ENCODE measurements at regions not wholly inside any gene's neighbourhood (a gene's known extent, or its start where the extent isn't known, plus 50 kb on each side); places are given as distances from the start of the nearest gene placed in this dataset.
"Not testable (repeated sequence)": the region's sequence is repeated elsewhere in the genome, so short reads cannot be mapped to it uniquely, and the experiment has no call there.

DNA sequence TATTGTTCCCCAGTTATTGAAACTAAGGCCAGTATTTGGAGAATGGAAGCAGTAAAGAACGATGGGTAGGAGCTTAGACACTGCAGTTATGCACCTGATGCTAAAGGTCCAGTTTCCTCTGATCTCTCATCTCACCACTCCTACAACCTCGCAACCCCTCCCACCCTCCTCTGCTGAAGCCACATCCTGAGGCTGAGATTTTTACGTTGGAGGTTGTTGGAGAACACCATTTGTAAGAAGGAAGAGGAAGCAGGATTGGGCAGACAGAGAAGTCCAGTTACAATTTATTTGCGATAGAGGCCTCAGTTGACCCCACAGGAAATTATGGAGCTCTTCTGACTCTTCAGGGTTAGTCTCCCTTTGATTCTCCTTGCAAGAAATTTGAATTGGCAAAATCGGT, 54.3 kb upstream of the NDUFV2 start:
- BruUV-seq (replicated peaks) = no TSS peak
- no peaks in the 10 kb centered on the region for H3K9me3 Mint-ChIP-seq (ENCODE audit: unreplicated experiment)
- POLR2A ChIA-PET = interaction anchor here (0.7 kb wide), 1 partner anchor 19 kb away, joined by 3 read pairs; no protein-coding TSS in a partner anchor
- H3K27me3 Mint-ChIP-seq (ENCODE audit: insufficient read depth, unreplicated experiment) = no peaks in the 10 kb centered on the region
- intact Hi-C loops (cut with micrococcal nuclease) = no loop called here
- no peak for DNase-seq (ENCODE audit: unreplicated experiment)
- CTCF ChIA-PET = interaction anchor here (1.6 kb wide), 1 partner anchor 60 kb away, joined by 5 read pairs; no protein-coding TSS in a partner anchor
- no peak overlapping the region for H3K27ac Mint-ChIP-seq (ENCODE audit: low read depth, unreplicated experiment)
- H3K36me3 Mint-ChIP-seq (ENCODE audit: insufficient read depth, unreplicated experiment) = peaks cover 4% of the 10 kb centered on the region
- H3K4me1 Mint-ChIP-seq (ENCODE audit: insufficient read depth, unreplicated experiment) = peaks cover 11% of the 10 kb centered on the region
- no peak overlapping the region for H3K4me3 Mint-ChIP-seq (ENCODE audit: unreplicated experiment)
- TF ChIP-seq, protein P1, sequence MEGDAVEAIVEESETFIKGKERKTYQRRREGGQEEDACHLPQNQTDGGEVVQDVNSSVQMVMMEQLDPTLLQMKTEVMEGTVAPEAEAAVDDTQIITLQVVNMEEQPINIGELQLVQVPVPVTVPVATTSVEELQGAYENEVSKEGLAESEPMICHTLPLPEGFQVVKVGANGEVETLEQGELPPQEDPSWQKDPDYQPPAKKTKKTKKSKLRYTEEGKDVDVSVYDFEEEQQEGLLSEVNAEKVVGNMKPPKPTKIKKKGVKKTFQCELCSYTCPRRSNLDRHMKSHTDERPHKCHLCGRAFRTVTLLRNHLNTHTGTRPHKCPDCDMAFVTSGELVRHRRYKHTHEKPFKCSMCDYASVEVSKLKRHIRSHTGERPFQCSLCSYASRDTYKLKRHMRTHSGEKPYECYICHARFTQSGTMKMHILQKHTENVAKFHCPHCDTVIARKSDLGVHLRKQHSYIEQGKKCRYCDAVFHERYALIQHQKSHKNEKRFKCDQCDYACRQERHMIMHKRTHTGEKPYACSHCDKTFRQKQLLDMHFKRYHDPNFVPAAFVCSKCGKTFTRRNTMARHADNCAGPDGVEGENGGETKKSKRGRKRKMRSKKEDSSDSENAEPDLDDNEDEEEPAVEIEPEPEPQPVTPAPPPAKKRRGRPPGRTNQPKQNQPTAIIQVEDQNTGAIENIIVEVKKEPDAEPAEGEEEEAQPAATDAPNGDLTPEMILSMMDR (IDR thresholded peaks at IDR 0.05; ENCODE audit: unreplicated experiment) = no peak

DNA sequence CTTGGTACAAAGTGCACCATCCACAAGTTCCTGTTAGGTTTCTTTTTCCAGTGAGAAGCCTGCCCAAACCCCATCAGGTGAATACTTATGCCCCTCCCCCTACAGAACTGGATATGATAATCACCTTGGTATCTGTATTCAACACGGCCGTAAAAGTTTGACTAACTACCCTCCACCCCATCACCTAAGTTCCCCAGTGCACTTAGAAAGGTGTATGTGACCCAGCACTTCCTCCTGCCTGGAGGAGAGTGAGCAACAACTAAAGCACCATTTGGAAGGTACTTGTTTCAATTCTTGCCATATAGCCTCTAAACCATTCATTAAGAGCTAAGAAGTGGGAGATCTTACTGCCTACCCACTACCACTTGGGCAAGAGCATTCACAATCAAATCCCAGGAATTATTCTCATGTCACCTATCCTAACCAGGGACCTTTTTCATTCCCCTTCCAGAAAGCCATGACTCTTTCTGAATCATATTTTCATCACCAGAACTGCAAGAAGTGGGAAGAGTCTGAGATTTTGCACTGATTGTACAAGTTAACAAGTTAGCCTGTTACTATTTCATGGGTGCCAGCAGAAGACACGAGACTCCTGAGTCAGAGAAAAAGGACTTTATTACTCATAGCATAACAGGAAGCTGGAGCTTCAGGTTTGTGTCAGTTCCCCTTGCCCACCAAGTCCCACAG, 53.5 kb upstream of the NDUFV2 start:
- intact Hi-C loops (cut with micrococcal nuclease) = no loop called here
- Mint-ChIP-seq H3K27me3 (ENCODE audit: insufficient read depth, unreplicated experiment) (no peaks in the 10 kb centered on the region), H3K4me3 (ENCODE audit: unreplicated experiment) (no peak overlapping the region), H3K27ac (ENCODE audit: low read depth, unreplicated experiment) (no peak overlapping the region), H3K9me3 (ENCODE audit: unreplicated experiment) (no peaks in the 10 kb centered on the region), H3K4me1 (ENCODE audit: insufficient read depth, unreplicated experiment) (peaks cover 11% of the 10 kb centered on the region), H3K36me3 (ENCODE audit: insufficient read depth, unreplicated experiment) (peaks cover 4% of the 10 kb centered on the region)
- TF ChIP-seq, protein P1 (IDR thresholded peaks at IDR 0.05; ENCODE audit: unreplicated experiment) = no peak
- ChIA-PET CTCF (no interaction called here), POLR2A (interaction anchor here (0.7 kb wide), 2 partner anchors 20 to 158 kb away, joined by 3 read pairs; no protein-coding TSS in a partner anchor)
- no peak for DNase-seq (ENCODE audit: unreplicated experiment)
- BruUV-seq (replicated peaks) = no TSS peak

DNA sequence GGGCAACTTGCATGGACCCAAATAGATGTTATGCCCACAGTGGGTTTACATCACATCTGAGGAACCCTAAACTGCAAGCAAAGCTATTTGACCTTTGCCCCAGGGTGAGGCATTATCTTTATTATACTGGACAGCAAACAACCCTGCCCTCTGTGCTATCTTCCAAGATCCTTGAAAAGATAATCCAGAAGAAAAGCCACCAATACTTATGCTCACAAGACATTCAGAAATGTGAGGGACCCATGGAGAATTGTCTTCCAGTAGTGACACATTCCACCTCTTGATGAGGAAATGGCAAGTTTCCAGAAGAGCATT, 53.0 kb upstream of the NDUFV2 start:
- Mint-ChIP-seq H3K36me3 (ENCODE audit: insufficient read depth, unreplicated experiment) (peaks cover 4% of the 10 kb centered on the region), H3K27me3 (ENCODE audit: insufficient read depth, unreplicated experiment) (no peaks in the 10 kb centered on the region), H3K9me3 (ENCODE audit: unreplicated experiment) (no peaks in the 10 kb centered on the region), H3K4me1 (ENCODE audit: insufficient read depth, unreplicated experiment) (peaks cover 11% of the 10 kb centered on the region), H3K27ac (ENCODE audit: low read depth, unreplicated experiment) (no peak overlapping the region), H3K4me3 (ENCODE audit: unreplicated experiment) (no peak overlapping the region)
- no peak for DNase-seq (ENCODE audit: unreplicated experiment)
- BruUV-seq (replicated peaks) = no TSS peak
- TF ChIP-seq, protein P1 (IDR thresholded peaks at IDR 0.05; ENCODE audit: unreplicated experiment) = no peak
- ChIA-PET CTCF (no interaction called here), POLR2A (interaction anchor here (0.7 kb wide), 1 partner anchor 158 kb away, joined by 3 read pairs; no protein-coding TSS in a partner anchor)
- intact Hi-C loops (cut with micrococcal nuclease) = no loop called here

DNA sequence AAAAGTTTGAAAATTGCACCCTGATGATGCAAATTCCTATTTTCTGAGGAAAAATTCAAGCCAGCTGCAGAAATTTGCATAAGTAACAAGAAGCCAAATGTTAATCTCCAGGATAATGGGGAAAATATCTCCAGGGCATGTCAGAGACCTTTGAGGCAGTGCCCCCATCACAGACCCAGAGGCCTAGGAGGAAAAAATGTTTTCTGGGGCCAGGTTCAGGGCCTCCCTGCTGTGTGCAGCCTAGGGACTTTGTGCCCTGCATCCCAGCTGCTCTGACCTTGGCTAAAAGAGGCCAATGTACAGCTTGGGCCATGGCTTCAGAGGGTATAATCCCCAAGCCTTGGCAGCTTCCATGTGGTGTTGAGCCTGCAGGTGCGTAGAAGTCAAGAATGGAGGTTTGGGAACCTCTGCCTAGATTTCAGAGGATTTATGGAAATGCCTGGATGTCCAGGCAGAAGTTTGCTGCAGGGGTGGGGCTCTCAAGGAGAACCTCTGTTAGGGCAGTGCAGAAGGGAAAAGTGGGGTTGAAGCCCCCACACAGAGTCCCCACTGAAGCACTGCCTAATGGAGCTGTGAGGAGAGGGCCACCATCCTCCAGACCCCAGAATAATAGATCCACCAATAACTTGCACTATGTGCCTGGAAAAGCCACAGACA, 51.7 kb upstream of the NDUFV2 start:
- H3K4me1 Mint-ChIP-seq (ENCODE audit: insufficient read depth, unreplicated experiment) = peaks cover 22% of the 10 kb centered on the region
- H3K9me3 Mint-ChIP-seq (ENCODE audit: unreplicated experiment); H3K4me3 Mint-ChIP-seq (ENCODE audit: unreplicated experiment); intact Hi-C loops (cut with micrococcal nuclease); DNase-seq (ENCODE audit: unreplicated experiment); H3K27ac Mint-ChIP-seq (ENCODE audit: low read depth, unreplicated experiment); H3K27me3 Mint-ChIP-seq (ENCODE audit: insufficient read depth, unreplicated experiment); H3K36me3 Mint-ChIP-seq (ENCODE audit: insufficient read depth, unreplicated experiment); POLR2A ChIA-PET; BruUV-seq (replicated peaks): not testable (repeated sequence)
- CTCF ChIA-PET = interaction anchor here (0.6 kb wide), 1 partner anchor 334 kb away, joined by 4 read pairs; no protein-coding TSS in a partner anchor

Data from MCF 10A (cell line).